ENCODE measurements at regions not wholly inside any gene's neighbourhood (a gene's known extent, or its start where the extent isn't known, plus 50 kb on each side); places are given as distances from the start of the nearest gene placed in this dataset.

DNA sequence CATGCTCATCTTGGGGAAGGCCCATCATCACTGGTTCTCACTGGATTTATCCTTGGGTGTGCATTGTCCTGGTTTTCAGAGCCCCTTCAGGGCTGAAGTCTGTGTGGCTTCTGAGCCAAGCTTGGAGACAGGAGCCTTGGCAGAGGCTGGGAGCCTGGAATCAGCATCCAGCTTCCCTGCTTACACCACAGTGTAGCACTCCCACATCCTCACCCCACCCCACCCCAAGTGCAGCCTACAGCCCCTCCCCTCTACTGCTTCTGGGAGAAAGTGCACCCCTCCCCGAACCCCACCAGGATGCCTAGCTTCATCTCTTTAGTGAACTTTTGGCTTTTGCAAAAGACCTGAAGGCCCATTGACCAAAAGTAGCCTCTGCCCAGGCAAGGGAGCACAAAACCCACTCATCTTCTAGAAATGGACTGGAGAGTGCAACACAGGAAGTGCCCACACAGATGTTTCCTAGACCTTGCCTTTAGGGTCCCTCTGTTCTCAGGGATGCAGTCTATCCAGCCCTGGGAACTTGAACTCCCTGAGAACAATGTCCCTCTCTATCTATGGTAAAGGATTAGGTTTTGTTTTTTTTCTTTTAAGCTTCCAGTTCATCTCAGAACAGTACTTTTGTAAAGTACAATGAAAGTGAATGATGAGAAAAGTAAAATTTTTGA, 189.7 kb downstream of the PALM2AKAP2 start:
- no peak for DNase-seq (ENCODE audit: low spot score)
- Histone ChIP-seq H3K4me2 (no peak overlapping the region), H3K9me3 (ENCODE audit: low read depth) (no peaks in the 10 kb centered on the region), H4K20me1 (ENCODE audit: insufficient read depth, poor library complexity, severe bottlenecking) (no peaks in the 10 kb centered on the region), H2AFZ (no peak overlapping the region), H3K4me3 (no peak overlapping the region), H3K36me3 (replicated peaks; ENCODE audit: insufficient read depth, low read depth) (no peaks in the 10 kb centered on the region), H3K9me2 (replicated peaks; ENCODE audit: insufficient read depth) (no peaks in the 10 kb centered on the region), H3K27ac (no peak overlapping the region), H3K27me3 (no peaks in the 10 kb centered on the region), H3K79me2 (no peaks in the 10 kb centered on the region), H3K4me1 (ENCODE audit: insufficient read depth) (no peaks in the 10 kb centered on the region)
- TF ChIP-seq, protein P1, sequence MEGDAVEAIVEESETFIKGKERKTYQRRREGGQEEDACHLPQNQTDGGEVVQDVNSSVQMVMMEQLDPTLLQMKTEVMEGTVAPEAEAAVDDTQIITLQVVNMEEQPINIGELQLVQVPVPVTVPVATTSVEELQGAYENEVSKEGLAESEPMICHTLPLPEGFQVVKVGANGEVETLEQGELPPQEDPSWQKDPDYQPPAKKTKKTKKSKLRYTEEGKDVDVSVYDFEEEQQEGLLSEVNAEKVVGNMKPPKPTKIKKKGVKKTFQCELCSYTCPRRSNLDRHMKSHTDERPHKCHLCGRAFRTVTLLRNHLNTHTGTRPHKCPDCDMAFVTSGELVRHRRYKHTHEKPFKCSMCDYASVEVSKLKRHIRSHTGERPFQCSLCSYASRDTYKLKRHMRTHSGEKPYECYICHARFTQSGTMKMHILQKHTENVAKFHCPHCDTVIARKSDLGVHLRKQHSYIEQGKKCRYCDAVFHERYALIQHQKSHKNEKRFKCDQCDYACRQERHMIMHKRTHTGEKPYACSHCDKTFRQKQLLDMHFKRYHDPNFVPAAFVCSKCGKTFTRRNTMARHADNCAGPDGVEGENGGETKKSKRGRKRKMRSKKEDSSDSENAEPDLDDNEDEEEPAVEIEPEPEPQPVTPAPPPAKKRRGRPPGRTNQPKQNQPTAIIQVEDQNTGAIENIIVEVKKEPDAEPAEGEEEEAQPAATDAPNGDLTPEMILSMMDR (IDR thresholded peaks at IDR 0.05; ENCODE audit: poor library complexity): no peak
- TF ChIP-seq EZH2phosphoT487 (IDR thresholded peaks at IDR 0.05; ENCODE audit: low read depth, severe bottlenecking, unreplicated experiment) (no peak), EZH2 (IDR thresholded peaks at IDR 0.05; ENCODE audit: borderline replicate concordance) (no peak)
- WGBS (ENCODE audit: low lambda C conversion rate, missing lambda C conversion rate): 75% methylated on average over 1 of the region's 1 CpG

- no peak for DNase-seq (ENCODE audit: low spot score)
- Histone ChIP-seq H3K4me2 (no peak overlapping the region), H3K27ac (no peak overlapping the region), H3K36me3 (replicated peaks; ENCODE audit: insufficient read depth, low read depth) (no peaks in the 10 kb centered on the region), H3K9me2 (replicated peaks; ENCODE audit: insufficient read depth) (no peaks in the 10 kb centered on the region), H3K27me3 (no peaks in the 10 kb centered on the region), H3K9me3 (ENCODE audit: low read depth) (no peaks in the 10 kb centered on the region), H2AFZ (no peak overlapping the region), H3K79me2 (no peaks in the 10 kb centered on the region), H4K20me1 (ENCODE audit: insufficient read depth, poor library complexity, severe bottlenecking) (no peaks in the 10 kb centered on the region), H3K4me3 (no peak overlapping the region), H3K4me1 (ENCODE audit: insufficient read depth) (no peaks in the 10 kb centered on the region)
- WGBS (ENCODE audit: low lambda C conversion rate, missing lambda C conversion rate): 94% methylated on average over 5 of the region's 5 CpGs
- TF ChIP-seq, protein P1 (IDR thresholded peaks at IDR 0.05; ENCODE audit: poor library complexity): no peak
- TF ChIP-seq EZH2 (IDR thresholded peaks at IDR 0.05; ENCODE audit: borderline replicate concordance): no peak
- no peak for TF ChIP-seq EZH2phosphoT487 (IDR thresholded peaks at IDR 0.05; ENCODE audit: low read depth, severe bottlenecking, unreplicated experiment)
Measured at GRCh38 chr9:109971226-109971625, 191.2 kb downstream of the PALM2AKAP2 start.

DNA sequence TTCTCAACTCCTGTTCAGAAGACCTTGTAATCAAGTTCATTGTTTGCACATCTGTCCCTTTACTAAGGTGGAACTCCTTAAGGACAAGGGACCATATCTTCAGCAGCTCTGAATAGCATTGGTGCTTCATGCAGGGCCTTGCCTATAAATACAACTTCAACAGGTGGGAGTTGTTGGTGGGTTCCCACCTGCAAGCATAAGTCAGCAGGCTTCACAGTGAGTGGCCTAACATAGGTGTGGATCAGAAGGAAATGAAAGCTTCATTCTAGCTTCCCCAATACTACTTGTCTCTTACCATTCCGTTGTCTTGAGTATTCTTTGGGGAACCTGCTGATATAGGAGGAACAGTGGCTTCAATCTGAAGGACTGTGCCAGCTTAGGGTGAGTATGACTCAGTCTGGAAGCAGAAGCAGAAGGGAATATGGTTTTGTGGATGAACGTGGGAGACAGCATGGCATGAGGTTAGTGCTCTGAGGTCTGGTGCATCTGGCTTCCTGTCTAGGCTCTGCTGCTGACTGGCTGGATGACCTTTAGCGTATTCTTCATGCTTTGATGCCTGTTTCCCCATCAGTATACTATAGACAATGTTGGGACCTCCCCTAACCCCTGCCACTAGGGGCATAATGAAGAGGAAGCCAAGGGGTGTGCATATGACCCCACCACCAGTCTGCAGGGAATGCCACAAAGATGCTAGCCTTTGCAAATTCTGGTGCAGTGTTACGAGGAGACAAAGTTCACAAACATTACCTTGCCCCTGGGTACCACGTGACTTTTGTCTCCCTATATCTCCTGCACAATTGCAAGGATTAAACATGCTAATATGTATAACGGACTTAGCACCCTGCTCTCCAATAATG, 192.3 kb downstream of the PALM2AKAP2 start:
- no peaks in the 10 kb centered on the region for H4K20me1 ChIP-seq (ENCODE audit: insufficient read depth, poor library complexity, severe bottlenecking)
- H3K27me3 ChIP-seq: no peaks in the 10 kb centered on the region
- H3K9me3 ChIP-seq (ENCODE audit: low read depth): no peaks in the 10 kb centered on the region
- H2AFZ ChIP-seq: no peak overlapping the region
- no peaks in the 10 kb centered on the region for H3K9me2 ChIP-seq (replicated peaks; ENCODE audit: insufficient read depth)
- H3K4me2 ChIP-seq: no peak overlapping the region
- H3K27ac ChIP-seq: no peak overlapping the region
- H3K4me3 ChIP-seq: no peak overlapping the region
- no peaks in the 10 kb centered on the region for H3K4me1 ChIP-seq (ENCODE audit: insufficient read depth)
- TF ChIP-seq EZH2 (IDR thresholded peaks at IDR 0.05; ENCODE audit: borderline replicate concordance) (no peak), EZH2phosphoT487 (IDR thresholded peaks at IDR 0.05; ENCODE audit: low read depth, severe bottlenecking, unreplicated experiment) (no peak)
- TF ChIP-seq, protein P1 (IDR thresholded peaks at IDR 0.05; ENCODE audit: poor library complexity): no peak
- no peak for DNase-seq (ENCODE audit: low spot score)
- no peaks in the 10 kb centered on the region for H3K36me3 ChIP-seq (replicated peaks; ENCODE audit: insufficient read depth, low read depth)
- WGBS (ENCODE audit: low lambda C conversion rate, missing lambda C conversion rate): 83% methylated on average over 6 of the region's 6 CpGs
- H3K79me2 ChIP-seq: no peaks in the 10 kb centered on the region

Measured in hepatocyte (in vitro differentiated cells).